AG09319 (cell line): ENCODE measurements at regions not wholly inside any gene's neighbourhood (a gene's known extent, or its start where the extent isn't known, plus 50 kb on each side); places are given as distances from the start of the nearest gene placed in this dataset.

Source experiments
- DNase-seq: peaks from one replicate; pipeline ENCODE4 v3.0.0-alpha.2; 2010; ENCODE audit warnings: low read depth; ENCODE audit errors: extremely low read depth
- TF ChIP-seq, protein P1 (sequence below): IDR thresholded peaks from 2 replicates; pipeline ENCODE4 v1.5.1; 2011; ENCODE audit warnings: low read depth, mild to moderate bottlenecking, inconsistent platforms, low read length, moderate library complexity

DNA sequence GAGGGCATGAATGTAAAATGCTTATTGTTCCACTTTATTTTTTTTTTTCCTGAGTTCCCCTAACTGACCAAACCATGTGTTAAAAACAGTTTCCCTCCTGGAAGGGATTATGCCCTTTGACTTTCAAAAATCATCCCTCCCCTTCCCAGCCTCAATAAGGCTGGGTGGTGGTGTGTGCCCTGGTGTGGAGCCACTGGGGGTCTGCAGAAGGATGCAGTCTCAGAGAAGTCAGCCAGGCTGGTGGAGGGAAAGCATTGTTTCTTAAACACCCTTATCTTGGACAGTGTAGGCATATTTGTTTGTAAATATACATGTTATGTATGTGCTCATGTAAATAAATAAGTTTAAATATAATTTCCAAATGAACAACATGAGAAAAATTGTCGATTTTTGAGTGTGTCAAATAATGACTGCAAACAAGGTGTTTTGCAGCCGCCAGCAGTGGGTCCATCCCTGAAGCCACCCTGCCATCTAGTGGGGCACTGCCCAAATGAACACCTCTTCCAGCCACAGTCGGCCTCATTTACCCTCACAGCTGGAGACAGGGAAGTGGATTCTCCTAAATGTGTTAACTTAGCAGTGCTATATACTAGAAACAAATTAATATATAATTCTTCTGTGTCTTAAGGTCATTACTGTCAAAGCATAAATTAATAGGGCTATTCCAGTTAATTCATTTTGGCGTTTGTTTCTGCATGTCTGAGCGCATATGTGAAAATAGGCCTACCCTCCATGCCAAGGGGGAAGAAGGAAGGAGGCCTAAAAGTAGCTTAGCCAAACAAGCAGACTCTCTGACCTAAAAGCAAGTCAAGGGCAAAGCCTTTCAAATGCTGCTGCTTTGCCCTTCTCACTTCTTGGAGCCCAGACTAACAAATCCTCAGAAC is 209.6 kb upstream of the PIK3C3 start:
- TF ChIP-seq, protein P1, sequence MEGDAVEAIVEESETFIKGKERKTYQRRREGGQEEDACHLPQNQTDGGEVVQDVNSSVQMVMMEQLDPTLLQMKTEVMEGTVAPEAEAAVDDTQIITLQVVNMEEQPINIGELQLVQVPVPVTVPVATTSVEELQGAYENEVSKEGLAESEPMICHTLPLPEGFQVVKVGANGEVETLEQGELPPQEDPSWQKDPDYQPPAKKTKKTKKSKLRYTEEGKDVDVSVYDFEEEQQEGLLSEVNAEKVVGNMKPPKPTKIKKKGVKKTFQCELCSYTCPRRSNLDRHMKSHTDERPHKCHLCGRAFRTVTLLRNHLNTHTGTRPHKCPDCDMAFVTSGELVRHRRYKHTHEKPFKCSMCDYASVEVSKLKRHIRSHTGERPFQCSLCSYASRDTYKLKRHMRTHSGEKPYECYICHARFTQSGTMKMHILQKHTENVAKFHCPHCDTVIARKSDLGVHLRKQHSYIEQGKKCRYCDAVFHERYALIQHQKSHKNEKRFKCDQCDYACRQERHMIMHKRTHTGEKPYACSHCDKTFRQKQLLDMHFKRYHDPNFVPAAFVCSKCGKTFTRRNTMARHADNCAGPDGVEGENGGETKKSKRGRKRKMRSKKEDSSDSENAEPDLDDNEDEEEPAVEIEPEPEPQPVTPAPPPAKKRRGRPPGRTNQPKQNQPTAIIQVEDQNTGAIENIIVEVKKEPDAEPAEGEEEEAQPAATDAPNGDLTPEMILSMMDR = no peak; the same call in 1 of the 2 replicates

DNA sequence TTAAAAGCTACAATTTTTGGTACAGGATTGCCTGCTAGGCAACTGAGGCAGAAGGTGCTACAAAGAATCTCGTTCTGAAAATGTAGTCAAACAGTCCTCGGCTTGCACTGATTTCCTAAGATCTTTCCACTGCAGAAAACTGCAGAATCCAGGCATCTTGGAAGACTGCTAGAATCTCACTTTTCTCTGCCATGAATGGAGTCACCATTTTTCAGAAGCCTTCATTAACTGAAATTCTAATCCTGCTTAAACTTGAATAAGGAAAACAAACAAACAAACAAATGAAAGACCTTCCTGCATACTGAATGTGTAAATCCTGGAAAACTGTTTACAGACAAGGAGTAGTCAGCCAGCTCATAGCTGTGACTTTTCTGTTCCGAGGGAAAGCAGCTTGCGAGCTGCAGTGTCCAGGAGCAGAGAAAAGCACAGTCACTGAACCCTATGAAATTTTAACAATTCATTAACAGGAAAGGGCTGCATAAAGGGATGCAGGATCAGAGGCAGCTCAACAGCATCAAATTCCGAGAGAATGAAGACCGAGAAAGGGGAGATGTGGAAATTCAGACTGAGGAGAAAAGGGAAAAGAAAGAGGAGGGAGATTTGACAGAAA is 210.5 kb upstream of the PIK3C3 start:
- TF ChIP-seq, protein P1 = no peak
- no peak for DNase-seq

More for the DNA sequence above, 209.6 kb upstream of the PIK3C3 start:
- DNase-seq = no peak

DNA sequence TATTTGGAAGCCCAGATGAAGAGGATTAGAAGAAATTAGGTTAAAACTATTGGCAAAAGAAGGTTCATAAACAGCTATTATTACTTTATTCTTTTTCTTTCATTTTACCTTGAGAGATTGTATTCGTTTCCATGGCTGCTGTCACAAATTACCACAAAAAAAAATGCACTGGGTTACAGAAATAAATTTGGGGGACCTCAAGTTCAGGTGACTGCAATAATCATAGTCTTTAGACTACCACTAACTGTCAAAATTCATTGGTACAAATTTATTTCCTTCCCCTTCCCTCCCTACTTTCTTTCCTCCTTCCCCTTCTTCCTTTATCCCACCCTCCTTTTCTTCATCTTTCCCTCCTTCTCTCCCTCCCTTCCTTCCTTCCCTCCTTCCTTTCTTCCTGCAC is 217.8 kb upstream of the PIK3C3 start:
- TF ChIP-seq, protein P1 = no peak
- DNase-seq = no peak

DNA sequence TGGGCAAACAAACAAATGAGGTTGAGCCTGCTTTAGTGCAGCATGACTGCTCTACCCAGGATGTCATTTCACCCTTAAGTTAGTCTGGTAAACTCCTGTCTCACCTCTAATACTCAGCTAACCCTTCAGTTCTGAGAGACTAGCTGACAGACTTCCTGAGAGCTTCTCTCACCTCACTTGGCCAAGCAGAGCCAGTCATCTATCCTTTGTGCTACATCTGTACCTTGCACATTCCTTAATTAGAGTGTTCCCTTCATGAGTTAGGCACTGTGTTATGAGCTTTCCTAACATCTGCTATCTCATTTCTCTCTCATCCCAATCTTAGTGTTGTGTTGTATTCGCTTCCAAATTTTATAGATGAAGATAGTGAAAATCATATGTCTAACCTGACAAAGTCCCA is 220.1 kb upstream of the PIK3C3 start:
- no peak for DNase-seq
- TF ChIP-seq, protein P1 = no peak

DNA sequence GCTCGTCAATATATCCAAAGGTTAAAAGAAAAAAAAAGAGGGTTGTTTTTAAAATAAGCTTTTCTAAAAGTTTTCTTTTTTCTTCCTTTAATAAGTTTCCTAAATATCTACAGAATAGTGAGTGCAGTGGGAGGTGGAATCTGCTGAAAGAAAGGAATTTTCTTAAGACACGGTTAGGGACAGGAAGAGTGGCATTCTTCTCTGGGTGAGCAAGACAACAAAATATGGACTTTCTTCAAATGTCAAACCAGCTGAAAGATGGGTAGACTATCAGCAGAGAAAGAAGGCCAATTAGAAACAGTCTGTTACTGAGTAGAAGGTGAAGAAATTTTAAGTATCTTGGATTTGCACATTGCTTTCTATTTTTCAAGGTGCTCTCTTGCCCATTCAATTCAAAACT is 222.7 kb upstream of the PIK3C3 start:
- DNase-seq = no peak
- TF ChIP-seq, protein P1 = no peak

DNA sequence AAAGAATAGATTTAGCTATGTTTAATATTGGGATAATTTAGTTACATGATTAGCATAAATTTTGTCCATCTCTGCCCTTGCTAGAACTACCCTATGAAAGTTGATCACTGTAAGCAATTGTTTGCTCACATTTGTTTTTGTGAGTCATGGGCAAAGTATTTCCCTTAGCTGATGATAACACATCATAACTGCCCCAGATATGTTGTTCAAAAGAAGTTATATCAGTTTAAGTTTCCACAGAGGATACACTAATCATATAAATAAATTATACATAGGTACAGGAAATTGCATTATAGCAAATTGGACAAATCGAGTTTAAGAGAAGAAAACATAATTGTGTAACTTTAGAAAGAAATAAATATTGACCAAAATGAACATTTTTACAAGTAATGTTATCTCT is 223.2 kb upstream of the PIK3C3 start:
- TF ChIP-seq, protein P1 = no peak
- DNase-seq = no peak

DNA sequence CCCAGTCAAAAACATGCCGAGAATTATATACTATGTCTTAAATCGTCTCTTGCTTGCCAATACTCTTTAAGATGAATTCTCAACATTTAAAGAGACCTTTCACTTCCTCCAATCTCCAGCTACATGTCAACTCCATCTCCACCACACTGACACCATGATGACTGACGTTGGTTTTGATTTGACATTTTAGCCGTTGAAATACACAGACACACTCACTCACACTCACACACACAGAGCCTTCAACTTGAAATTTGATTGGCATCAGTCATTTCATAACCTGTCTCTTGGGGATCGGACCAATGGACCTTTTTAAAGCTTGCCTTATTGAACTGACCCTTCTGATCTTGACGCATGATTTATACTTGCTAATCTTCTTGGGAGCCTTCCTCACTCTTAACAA is 230.8 kb upstream of the PIK3C3 start:
- TF ChIP-seq, protein P1 = no peak
- no peak for DNase-seq
